Dedifferentiated amniotic fluid mesenchymal stem cell (primary cell): ENCODE measurements at regions not wholly inside any gene's neighbourhood (a gene's known extent, or its start where the extent isn't known, plus 50 kb on each side); places are given as distances from the start of the nearest gene placed in this dataset.

Experiments
- DNase-seq: peaks from one replicate; pipeline ENCODE4 v3.0.0-alpha.2; 2016; ENCODE audit errors: extremely low spot score

- no peak for DNase-seq
Measured at GRCh38 chr20:3354247-3354646, 53.2 kb downstream of the DNAAF9 start.

DNA sequence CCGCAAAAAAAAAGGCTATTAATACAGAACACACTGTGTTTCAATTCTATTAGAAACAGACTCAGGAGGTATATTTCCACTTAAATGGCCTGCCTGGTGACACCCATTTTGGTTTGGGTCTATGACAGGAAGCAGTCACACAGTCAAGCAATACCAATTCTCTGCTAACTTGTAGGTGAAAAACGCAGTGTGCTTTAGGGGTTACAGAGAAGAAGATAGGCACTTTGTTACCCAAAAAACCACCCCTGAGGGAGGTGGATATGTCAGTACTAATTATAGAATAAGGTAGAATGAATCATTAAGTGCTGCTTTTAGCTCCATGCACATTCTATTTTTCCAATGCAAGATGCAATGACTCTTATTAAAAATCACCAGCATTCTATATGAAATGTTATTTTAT, 53.8 kb downstream of the DNAAF9 start:
- DNase-seq = no peak

GRCh38 chr20:3352202-3352601, 55.3 kb downstream of the DNAAF9 start:
- DNase-seq = no peak

DNA sequence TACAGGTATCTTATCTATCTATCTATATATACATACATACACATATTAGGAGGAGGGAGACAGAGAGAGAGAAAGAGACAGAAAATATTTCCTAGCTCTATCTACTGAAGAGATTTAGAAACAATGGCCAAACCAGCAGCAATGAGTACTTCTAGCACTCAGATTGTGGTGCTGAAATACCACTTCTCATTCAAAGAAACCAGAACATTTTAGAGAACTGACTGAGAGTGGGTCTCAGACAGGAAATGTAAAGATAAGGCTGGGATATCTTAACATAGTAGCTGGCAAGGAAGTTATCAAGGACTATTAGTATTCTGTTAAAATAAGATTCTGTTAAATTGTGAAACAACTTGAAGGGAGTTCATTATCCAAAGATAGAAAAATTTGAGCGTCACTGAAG, 57.0 kb downstream of the DNAAF9 start:
- DNase-seq = no peak

GRCh38 chr20:3349786-3350185, 57.7 kb downstream of the DNAAF9 start:
- no peak for DNase-seq

DNA sequence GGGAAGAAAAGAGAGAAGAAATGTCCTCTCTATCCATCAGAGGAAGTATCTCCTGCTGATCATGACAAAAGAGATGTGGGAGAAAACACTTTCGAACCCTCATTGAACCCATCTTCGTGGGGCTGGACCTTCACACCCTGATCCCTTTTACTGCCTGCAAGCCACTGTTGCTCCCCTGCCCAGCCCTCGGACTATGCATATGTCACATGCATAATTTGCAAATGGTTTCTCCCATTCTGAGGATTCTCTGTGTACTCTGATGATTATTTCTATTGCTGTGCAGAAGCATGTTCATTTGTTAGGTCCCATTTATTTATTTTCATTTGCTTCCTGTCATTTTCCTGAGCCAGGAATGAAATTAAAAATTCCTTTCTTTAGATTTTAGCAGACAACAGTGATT, 64.7 kb downstream of the DNAAF9 start:
- DNase-seq = no peak

DNA sequence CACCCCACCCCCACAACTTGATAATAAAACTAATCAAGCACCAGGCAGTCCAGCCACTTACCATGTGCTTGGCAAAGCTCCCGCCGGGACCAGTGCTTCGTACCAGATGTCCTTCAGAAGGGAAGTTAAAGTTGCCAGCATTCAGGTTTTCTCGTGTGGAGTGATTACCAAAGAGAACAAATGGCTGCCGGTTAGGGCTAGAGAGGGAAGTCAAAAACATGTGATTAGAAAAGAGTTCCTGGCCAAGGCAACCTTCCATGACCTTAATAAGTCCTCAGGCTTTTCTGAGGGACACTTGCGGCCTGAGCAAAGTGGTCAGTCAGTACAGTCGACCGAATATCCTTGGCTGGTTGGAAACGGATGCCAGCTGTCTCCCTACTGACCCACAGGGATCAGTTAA, 67.0 kb downstream of the DNAAF9 start:
- no peak for DNase-seq

DNA sequence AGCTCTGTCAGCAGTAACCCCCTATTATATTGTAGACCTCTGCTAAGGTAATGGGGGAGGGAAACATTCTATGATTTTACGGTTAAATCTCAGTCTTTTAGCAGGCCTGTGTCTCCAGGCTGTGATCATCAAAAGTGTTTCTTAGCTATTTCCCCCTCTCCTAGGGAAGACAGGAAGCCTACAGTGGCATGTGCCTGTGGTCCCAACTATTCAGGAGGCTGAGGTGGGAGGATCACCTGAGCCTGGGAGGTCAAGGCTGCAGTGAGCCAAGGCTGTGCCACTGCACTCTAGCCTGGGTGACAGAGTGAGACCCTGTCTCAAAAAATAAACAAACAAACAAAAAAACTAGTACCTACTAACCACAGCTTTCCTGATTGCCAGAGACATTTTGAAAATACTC, 67.9 kb downstream of the DNAAF9 start:
- DNase-seq = no peak

GRCh38 chr20:3339076-3339475, 68.4 kb downstream of the DNAAF9 start:
- DNase-seq = no peak

DNA sequence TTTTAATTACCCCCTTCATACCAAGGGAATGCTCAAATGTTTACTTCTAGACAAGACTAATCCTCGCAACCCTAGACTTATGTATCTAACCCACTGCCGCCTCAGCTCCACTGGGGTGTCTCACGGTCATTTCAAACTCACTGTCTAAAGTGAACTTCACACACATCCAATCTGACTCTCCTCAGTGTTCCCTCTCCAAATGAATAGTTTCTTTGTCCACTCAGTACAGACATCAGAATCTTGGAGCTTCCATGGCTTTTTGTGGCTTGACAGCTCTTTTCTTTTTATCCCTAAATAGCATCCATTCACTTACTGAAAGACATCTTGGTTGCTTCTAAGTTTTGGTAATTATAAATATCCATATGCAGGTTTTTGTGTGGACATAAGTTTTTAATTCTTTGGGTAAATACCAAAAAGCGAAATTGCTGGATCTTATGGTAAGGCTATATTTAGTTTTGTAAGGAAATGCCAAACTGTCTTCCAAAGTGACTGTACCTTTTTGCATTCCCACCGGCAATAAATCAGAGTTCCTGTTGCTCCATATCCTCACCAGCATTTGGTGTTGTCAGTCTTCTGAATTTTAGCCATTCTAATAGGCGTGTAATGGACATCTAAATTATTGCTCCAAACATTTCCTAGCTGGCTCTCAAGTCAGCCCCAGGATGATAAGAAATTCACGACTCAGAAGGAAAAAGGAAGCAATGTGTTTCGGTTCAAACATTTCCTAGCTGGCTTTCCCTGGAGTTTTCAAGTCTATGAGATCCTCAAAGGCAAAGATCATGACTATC, 73.1 kb downstream of the DNAAF9 start:
- DNase-seq = no peak

GRCh38 chr20:3330046-3330741, 77.3 kb downstream of the DNAAF9 start:
- DNase-seq = peak; percentile 39

DNA sequence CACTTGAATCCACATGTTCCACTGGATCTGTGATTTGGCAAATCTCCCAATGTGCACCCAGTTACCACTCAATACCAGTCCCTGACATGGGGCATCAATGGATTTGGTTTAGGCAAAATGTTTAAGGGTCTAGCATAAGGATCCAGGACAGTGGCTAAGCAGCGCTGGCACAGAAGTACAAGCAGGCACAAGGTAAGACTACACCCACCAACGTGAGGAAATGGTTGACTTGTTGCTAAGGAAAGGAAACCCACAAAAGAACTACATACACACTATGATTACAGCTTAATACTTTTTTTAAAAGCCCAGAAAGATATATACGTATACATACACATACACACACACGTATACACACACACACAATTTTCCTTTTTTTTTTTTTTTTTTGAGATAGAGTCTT, 79.0 kb downstream of the DNAAF9 start:
- no peak for DNase-seq

GRCh38 chr20:3326779-3327521, 80.5 kb downstream of the DNAAF9 start:
- no peak for DNase-seq

DNA sequence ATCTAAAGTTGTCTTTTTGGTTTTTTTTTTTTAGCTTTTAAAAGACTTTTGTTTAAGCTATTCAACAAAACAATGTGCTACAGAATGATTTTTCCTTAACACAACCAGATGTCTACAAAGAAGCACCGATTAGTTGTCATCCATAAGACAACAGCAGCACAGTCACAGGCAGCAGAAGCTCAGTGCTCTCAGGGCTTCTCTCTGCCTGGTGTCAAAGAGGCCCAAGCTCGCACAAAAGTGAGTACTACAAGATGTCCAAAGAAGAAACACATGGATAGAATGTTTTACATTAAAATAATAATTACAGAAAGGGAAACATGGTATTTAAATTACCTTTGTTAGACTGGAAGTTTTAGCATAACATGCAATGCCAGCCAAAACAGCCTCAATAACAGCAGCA, 81.6 kb downstream of the DNAAF9 start:
- no peak for DNase-seq

GRCh38 chr20:3323398-3323797, 84.1 kb downstream of the DNAAF9 start:
- no peak for DNase-seq

GRCh38 chr20:3318226-3318884, 79.4 kb upstream of the SLC4A11 start:
- no peak for DNase-seq

GRCh38 chr20:3316136-3316535, 77.1 kb upstream of the SLC4A11 start:
- DNase-seq = no peak

DNA sequence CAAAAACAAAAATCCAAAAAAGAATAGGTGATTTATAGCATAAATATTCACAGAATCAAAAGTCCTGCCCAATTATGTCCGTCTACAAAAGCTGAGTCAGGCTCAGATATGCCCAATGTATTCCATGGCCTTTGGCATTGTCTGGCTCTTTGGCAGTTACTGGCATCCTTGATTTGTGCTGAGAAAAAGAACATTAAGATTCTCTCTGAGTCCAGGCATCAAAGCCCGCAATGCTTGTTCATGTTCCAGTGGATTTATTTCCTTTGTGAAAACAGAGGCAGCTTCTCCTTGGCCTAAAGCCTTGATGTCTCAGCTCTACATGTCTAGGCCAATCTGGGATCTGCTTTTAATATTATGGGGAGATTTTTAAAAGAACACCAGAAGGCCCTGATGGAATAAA, 76.1 kb upstream of the SLC4A11 start:
- DNase-seq = no peak

GRCh38 chr20:3314391-3314790, 75.4 kb upstream of the SLC4A11 start:
- no peak for DNase-seq

DNA sequence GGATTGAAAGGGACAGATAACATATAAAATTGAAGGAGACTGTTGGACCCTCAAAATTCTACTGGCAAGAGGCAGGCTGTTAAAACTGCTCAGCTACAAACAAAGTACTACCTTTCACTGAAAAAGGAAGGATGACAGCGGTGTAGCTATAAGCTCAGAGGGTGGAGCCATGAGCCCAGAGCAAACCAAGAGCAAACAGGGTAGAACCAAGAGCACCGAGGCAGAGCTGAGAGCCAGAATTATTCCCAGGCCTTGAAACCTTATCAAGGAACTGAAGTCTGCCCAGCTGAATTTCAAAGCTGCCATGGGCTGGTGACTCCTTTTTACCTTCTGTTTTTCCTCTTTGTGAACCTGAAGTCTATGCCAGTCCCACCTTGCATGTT, 74.7 kb upstream of the SLC4A11 start:
- DNase-seq = peak; percentile 20

GRCh38 chr20:3312940-3313682, 74.1 kb upstream of the SLC4A11 start:
- DNase-seq = peak; percentile 84

DNA sequence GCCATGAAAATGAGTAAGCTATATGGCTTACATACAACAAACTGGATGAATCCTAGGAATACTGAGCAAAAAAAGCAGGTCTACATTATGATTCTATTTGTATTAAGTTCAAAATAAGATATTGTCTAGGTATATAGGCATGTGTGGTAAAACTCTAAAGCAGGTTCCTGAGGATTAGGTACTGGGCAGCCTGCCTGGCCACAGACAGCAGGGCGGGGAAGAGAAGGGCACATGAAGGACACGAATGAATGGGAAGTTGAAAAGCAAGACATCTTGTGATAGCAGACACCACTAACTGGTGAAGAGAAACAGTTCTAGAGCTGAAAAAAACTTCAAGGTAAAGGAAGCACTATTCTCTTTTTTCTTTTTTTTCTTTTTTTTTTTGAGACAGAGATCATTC, 72.6 kb upstream of the SLC4A11 start:
- no peak for DNase-seq
